ENCODE measurements at regions not wholly inside any gene's neighbourhood (a gene's known extent, or its start where the extent isn't known, plus 50 kb on each side); places are given as distances from the start of the nearest gene placed in this dataset.

DNA sequence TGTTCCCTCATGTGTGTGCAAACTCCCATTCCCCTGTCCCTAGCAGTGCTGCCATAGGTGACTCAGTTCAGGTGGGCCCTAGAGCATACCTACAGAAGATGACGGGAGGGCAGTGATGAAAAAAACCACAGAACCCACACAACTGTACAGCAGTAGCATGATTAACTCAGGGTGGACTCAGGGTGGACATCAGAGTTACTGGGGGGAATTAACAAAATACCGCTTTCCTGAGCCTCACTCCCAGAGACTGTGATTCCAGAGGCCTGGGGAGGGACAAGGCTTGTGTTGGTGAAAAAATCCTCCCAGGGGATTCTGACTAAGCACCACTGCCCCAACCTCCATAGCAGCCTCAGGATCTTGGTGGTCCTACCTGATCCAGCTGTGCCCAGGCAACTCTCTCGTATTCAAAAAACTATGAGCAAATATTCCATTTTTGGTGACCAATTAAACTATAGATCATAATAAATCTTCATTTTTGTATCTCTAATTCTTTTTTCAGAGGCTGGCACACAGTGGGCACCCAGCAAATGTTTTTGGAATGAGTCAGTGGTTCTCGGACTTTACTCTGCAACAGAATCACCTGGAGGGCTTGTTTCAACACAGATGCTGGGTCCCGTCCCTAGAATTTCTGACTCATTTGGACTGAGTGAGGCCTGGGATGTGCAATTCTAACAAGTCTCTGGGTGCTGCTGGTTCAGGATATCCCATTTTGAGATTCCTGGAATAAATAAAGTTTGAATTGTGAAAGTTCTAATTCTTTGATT is 84.1 kb upstream of the NABP1 start:
- TF ChIP-seq, protein P1, sequence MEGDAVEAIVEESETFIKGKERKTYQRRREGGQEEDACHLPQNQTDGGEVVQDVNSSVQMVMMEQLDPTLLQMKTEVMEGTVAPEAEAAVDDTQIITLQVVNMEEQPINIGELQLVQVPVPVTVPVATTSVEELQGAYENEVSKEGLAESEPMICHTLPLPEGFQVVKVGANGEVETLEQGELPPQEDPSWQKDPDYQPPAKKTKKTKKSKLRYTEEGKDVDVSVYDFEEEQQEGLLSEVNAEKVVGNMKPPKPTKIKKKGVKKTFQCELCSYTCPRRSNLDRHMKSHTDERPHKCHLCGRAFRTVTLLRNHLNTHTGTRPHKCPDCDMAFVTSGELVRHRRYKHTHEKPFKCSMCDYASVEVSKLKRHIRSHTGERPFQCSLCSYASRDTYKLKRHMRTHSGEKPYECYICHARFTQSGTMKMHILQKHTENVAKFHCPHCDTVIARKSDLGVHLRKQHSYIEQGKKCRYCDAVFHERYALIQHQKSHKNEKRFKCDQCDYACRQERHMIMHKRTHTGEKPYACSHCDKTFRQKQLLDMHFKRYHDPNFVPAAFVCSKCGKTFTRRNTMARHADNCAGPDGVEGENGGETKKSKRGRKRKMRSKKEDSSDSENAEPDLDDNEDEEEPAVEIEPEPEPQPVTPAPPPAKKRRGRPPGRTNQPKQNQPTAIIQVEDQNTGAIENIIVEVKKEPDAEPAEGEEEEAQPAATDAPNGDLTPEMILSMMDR (IDR thresholded peaks at IDR 0.05; ENCODE audit: low read depth, low read length): no peak
- TF ChIP-seq EZH2phosphoT487 (IDR thresholded peaks at IDR 0.05; ENCODE audit: low read depth): no peak

Data from OCI-LY3 (cell line).